D721Med (cell line): ENCODE measurements at regions not wholly inside any gene's neighbourhood (a gene's known extent, or its start where the extent isn't known, plus 50 kb on each side); places are given as distances from the start of the nearest gene placed in this dataset.

Experiments
- DNase-seq: peaks from one replicate; pipeline ENCODE4 v3.0.0; 2011; ENCODE audit warnings: low spot score; ENCODE audit not compliant: insufficient read length
- FAIRE-seq: peaks from 2 replicates; lab custom pipeline; 2011; peaks lifted over from hg19 to GRCh38; lab: Jason Lieb, UNC
- CTCF ChIP-seq: IDR thresholded peaks from 2 replicates; pipeline ENCODE4 v1.5.1; 2012; ENCODE audit warnings: mild to moderate bottlenecking, control low read depth; ENCODE audit not compliant: insufficient read depth; ENCODE audit errors: missing control alignments

DNA sequence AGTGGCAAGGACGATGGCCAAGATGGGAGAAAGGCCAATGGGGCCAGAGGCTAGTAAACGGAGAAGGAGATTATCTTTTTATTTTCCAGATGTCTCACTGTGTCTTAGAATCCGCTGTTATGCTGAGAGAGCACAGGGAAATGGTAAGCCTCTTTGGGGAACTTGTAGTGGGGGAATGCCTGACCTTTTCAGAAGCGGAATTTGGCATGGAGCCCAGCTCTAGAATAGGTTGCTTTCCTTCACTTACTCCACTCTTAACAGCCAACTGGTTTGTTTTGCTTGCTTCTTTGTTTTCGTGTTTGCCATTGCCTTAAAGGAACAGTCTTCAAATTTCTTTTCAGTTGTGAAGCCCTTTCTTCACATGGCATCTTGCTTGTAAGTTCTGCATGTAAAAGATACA is 316.2 kb upstream of the THRB start:
- TF ChIP-seq CTCF: no peak
- DNase-seq: no peak
- FAIRE-seq: no peak

DNA sequence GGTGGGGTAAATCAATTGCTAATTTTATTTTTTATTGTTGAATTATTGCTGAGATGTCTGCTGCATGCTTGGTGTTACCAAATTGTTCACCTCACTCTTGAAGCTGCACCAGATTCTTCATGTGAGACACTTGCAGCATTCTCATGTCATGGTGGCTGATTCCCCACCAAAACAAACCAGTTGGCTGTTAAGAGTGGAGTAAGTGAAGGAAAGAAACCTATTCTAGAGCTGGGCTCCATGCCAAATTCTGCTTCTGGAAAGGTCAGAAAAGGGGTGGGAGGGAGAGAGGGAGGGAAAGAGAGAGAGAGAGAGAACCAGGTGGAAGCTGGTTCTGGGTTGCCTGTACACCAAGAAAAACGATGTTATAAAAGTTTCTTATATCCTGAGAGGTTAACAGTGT is 317.5 kb upstream of the THRB start:
- FAIRE-seq (no peak), DNase-seq (no peak)
- TF ChIP-seq CTCF: no peak

DNA sequence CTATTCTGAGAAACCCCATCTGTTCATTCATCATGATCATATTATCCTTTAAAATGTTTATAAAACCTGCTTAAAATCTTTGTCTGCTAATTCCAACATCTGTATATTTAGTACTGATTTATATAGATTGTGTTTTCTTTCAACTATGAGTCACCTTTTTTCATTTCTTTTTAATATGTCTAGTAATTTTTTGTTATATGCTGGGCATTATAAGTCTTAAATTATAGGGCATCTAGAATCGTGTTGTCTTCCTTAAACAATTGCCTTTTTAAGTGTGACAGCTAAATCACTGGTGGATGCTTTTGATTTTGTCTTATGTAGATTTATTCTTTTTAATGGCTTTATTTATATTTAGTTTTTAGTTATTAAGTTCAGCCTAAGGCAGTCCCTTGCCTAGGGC is 323.4 kb upstream of the THRB start:
- no peak for TF ChIP-seq CTCF

GRCh38 chr3:24828011-24828410 is 333.4 kb upstream of the THRB start:
- DNase-seq (no peak), FAIRE-seq (no peak)
- no peak for TF ChIP-seq CTCF

More for the DNA sequence above, 323.4 kb upstream of the THRB start:
- no peak for FAIRE-seq
- DNase-seq: no peak

- TF ChIP-seq CTCF: no peak
- no peak for DNase-seq
- FAIRE-seq: no peak
Observed at GRCh38 chr3:24828551-24828950, 333.9 kb upstream of the THRB start.

DNA sequence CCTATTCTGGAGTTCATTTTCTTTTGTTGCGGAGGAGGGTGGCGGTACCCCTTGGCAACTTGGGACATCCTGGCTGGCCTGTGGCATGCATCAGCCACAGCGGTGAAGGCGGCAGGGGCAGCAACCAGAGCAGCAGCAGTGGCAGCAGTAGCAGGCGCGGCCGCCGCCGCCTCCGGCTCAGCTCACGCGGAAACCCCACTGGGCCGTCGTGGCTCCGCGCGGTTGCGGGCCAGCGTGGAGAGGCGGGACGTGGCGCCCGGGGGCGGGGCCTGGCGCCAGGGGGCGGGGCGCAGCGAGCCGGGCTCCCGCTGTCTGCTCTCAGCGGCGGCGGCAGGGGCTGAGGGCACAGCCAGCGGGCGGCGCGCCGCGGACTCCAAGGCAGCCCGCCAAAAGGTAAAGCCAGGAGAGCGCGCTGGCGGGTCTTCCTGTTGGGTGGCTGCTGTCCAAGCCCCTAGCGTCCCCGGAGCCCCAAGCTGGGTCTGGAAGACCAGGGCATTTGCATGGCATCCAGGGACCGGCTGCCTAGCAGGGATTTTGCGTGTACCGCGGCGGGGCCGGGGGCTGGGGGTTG is 334.4 kb upstream of the THRB start:
- DNase-seq (peak; percentile 47), FAIRE-seq (no peak)

More for the DNA sequence above, 334.4 kb upstream of the THRB start:
- TF ChIP-seq CTCF: no peak
